Parathyroid adenoma (tissue), 2 donors: ENCODE measurements at regions not wholly inside any gene's neighbourhood (a gene's known extent, or its start where the extent isn't known, plus 50 kb on each side); places are given as distances from the start of the nearest gene placed in this dataset.

ENCODE experiments used
- H2AFZ ChIP-seq: fragments of 300-600 bp; sonication (generic); one replicate; pipeline ENCODE4 v1.7.0; 2017; ENCODE audit warnings: antibody characterized with exemption, mild to moderate bottlenecking
- H3K27ac ChIP-seq: fragments of 300-600 bp; sonication (generic); one replicate; pipeline ENCODE4 v1.7.0; 2017
- H3K27me3 ChIP-seq: fragments of 300-600 bp; sonication (generic); one replicate; pipeline ENCODE4 v1.7.0; 2017; ENCODE audit warnings: low read length; ENCODE audit not compliant: control insufficient read depth, insufficient read depth
- H3K36me3 ChIP-seq: fragments of 300-600 bp; sonication (generic); one replicate; pipeline ENCODE4 v1.7.0; 2017; ENCODE audit warnings: low read length; ENCODE audit not compliant: control insufficient read depth, insufficient read depth
- H3K4me1 ChIP-seq: fragments of 300-600 bp; sonication (generic); one replicate; pipeline ENCODE4 v1.7.0; 2017; ENCODE audit warnings: control low read depth
- H3K4me2 ChIP-seq: fragments of 300-600 bp; sonication (generic); one replicate; pipeline ENCODE4 v1.7.0; 2017; ENCODE audit warnings: low read length
- H3K4me3 ChIP-seq: fragments of 300-600 bp; sonication (generic); one replicate; pipeline ENCODE4 v1.7.0; 2017; ENCODE audit warnings: low read depth, low read length
- H3K79me2 ChIP-seq: fragments of 300-600 bp; sonication (generic); one replicate; pipeline ENCODE4 v1.7.0; 2017; ENCODE audit warnings: control low read depth
- H3K9ac ChIP-seq: fragments of 300-600 bp; sonication (generic); one replicate; pipeline ENCODE4 v1.7.0; 2017; ENCODE audit warnings: mild to moderate bottlenecking
- H3K9me3 ChIP-seq: fragments of 300-600 bp; sonication (generic); one replicate; pipeline ENCODE4 v1.7.0; 2017; ENCODE audit warnings: low read length; ENCODE audit not compliant: control insufficient read depth
- TF ChIP-seq, protein P1 (sequence below): fragments of 300-600 bp; sonication (generic); IDR thresholded peaks from one replicate; pipeline ENCODE4 v1.7.0; 2017; ENCODE audit warnings: antibody characterized with exemption, mild to moderate bottlenecking
- donor health status: primary hyperparathyroidism.

DNA sequence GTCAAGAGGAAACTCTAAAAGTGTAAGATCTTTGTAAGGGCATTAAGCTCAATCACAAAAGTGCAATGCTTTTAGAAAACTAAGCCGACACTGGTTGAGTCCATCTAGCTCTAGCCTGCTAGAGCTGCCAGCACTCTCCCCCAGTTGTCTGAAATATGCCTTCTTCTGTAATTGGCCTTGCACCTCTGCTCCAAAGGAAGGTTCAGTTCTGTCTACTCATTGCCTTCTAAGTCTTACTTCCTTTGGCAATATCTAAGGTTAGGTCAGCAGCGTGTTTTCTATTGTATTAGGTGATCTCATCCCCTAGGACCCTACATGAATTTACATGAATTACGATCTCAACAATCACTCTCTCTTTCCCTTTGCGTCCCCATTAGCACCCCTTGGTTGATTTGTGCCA lies 378.6 kb downstream of the CBLN4 start:
- H3K79me2 ChIP-seq = no peaks in the 10 kb centered on the region
- no peak overlapping the region for H2AFZ ChIP-seq
- TF ChIP-seq, protein P1, sequence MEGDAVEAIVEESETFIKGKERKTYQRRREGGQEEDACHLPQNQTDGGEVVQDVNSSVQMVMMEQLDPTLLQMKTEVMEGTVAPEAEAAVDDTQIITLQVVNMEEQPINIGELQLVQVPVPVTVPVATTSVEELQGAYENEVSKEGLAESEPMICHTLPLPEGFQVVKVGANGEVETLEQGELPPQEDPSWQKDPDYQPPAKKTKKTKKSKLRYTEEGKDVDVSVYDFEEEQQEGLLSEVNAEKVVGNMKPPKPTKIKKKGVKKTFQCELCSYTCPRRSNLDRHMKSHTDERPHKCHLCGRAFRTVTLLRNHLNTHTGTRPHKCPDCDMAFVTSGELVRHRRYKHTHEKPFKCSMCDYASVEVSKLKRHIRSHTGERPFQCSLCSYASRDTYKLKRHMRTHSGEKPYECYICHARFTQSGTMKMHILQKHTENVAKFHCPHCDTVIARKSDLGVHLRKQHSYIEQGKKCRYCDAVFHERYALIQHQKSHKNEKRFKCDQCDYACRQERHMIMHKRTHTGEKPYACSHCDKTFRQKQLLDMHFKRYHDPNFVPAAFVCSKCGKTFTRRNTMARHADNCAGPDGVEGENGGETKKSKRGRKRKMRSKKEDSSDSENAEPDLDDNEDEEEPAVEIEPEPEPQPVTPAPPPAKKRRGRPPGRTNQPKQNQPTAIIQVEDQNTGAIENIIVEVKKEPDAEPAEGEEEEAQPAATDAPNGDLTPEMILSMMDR = no peak
- H3K36me3 ChIP-seq = no peaks in the 10 kb centered on the region
- no peak overlapping the region for H3K9ac ChIP-seq
- no peaks in the 10 kb centered on the region for H3K4me1 ChIP-seq
- H3K9me3 ChIP-seq = no peaks in the 10 kb centered on the region
- no peaks in the 10 kb centered on the region for H3K27me3 ChIP-seq
- no peak overlapping the region for H3K4me2 ChIP-seq
- no peak overlapping the region for H3K4me3 ChIP-seq
- H3K27ac ChIP-seq = no peak overlapping the region

DNA sequence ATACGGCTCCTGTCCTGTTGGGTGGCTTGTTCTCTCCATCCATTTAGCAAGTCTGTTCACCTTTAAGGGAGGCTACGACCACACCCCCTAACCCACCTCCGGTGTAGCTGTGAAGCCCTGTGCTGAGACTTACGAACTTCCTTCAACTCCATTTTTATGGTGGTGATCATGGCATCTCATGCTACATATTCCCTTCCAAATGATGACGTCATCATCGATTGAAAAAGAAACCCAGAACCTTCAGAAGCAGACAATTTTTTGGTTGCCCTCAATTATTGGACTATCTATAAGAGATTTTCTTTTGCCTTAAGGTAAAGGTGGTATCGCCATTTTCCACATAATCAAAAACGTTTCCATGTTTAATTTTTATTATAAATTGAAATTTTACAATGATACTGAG lies 389.0 kb downstream of the CBLN4 start:
- Histone ChIP-seq H3K79me2 (no peaks in the 10 kb centered on the region), H3K4me2 (no peak overlapping the region), H3K27ac (no peak overlapping the region), H3K27me3 (no peaks in the 10 kb centered on the region), H2AFZ (no peak overlapping the region), H3K9me3 (no peaks in the 10 kb centered on the region), H3K36me3 (no peaks in the 10 kb centered on the region), H3K4me1 (no peaks in the 10 kb centered on the region), H3K4me3 (no peak overlapping the region), H3K9ac (no peak overlapping the region)
- TF ChIP-seq, protein P1 = no peak

DNA sequence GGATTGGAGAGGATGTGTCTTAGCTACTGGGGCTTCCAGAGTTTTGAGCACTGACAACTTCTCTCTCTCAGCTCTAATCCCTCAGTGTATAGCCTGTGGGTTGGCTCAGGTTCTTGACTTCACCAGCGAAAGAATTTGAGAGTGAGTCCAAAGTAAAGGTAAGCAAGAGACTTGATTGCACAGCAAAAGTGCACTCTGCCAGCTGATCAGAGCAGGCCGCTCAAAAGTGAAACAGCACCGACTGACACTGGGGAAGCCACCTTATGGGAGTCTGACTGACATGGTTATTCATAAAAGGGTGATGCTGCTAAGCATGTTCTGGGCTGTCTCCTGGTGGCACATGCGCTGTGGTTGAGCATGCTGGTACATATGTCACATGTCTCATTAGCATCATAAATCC lies 389.5 kb downstream of the CBLN4 start:
- H3K9me3 ChIP-seq = no peaks in the 10 kb centered on the region
- H2AFZ ChIP-seq = no peak overlapping the region
- TF ChIP-seq, protein P1 = no peak

DNA sequence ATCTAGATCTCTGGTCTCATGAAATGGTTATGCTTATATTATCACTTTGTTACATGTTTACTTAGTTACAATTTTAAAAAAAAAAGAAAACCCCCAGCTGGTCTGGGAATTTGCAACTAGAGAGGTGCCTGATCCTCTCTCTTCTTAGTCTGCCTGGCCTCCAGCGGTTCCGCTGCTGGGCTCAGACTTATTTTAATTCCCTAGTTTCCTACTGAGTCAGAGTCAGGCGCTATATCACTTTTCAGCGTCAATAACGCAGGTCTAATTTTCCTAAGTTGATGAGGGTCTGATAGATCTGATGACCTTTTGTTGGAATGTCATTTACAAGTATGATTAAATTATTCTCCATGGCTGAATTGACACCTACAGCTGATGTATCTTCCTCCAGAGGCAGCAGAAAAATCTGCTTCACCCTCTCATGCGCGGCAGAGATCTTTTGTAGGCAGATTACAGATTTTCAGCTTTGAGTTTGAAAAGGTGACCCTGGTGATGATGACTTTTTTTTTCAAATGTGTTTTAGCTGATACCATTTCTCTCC lies 391.0 kb downstream of the CBLN4 start:
- Histone ChIP-seq H3K79me2 (no peaks in the 10 kb centered on the region), H3K4me2 (no peak overlapping the region), H3K36me3 (no peaks in the 10 kb centered on the region), H3K9me3 (no peaks in the 10 kb centered on the region), H3K9ac (no peak overlapping the region), H3K4me3 (no peak overlapping the region), H3K4me1 (no peaks in the 10 kb centered on the region), H2AFZ (no peak overlapping the region), H3K27me3 (no peaks in the 10 kb centered on the region), H3K27ac (no peak overlapping the region)
- TF ChIP-seq, protein P1 = no peak

More for the DNA sequence above, 389.5 kb downstream of the CBLN4 start:
- H3K9ac ChIP-seq = no peak overlapping the region
- no peak overlapping the region for H3K27ac ChIP-seq
- no peak overlapping the region for H3K4me2 ChIP-seq
- H3K27me3 ChIP-seq = no peaks in the 10 kb centered on the region
- no peaks in the 10 kb centered on the region for H3K79me2 ChIP-seq
- no peaks in the 10 kb centered on the region for H3K36me3 ChIP-seq
- H3K4me1 ChIP-seq = no peaks in the 10 kb centered on the region
- no peak overlapping the region for H3K4me3 ChIP-seq

DNA sequence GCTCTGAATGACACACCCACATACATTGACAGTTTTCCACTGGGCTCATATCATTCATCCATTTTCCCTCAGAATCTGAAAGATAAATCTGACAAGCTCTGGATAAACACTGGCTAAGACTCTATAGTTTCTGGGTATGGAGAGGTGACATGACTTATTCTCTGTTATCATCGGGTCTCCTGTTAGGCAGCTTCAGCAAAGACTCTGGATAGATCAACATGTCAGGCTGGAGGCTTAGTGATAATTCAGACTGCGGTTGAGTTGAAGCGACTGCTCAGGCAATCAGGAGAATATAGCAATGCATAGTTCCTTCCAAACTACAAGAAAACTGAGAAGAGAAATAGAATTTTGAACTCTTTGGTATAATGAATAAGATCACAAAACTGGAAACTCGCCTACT lies 394.6 kb downstream of the CBLN4 start:
- H3K27me3 ChIP-seq = no peaks in the 10 kb centered on the region
- no peak overlapping the region for H2AFZ ChIP-seq
- H3K9ac ChIP-seq = no peak overlapping the region
- H3K4me1 ChIP-seq = no peaks in the 10 kb centered on the region
- H3K36me3 ChIP-seq = no peaks in the 10 kb centered on the region
- H3K4me3 ChIP-seq = no peak overlapping the region
- H3K79me2 ChIP-seq = no peaks in the 10 kb centered on the region
- TF ChIP-seq, protein P1 = no peak
- H3K27ac ChIP-seq = no peak overlapping the region
- no peaks in the 10 kb centered on the region for H3K9me3 ChIP-seq
- H3K4me2 ChIP-seq = no peak overlapping the region
